WTC11 (cell line): ENCODE measurements at regions not wholly inside any gene's neighbourhood (a gene's known extent, or its start where the extent isn't known, plus 50 kb on each side); places are given as distances from the start of the nearest gene placed in this dataset.

Experiments
- ATF3 ChIP-seq: sonication (generic); formaldehyde crosslinking; conservative IDR thresholded peaks from 2 replicates; pipeline ENCODE4 v1.8.1; 2022; ENCODE audit warnings: mild to moderate bottlenecking, missing genetic modification reagents
- CREB1 ChIP-seq: sonication (generic); formaldehyde crosslinking; IDR thresholded peaks from 2 replicates; pipeline ENCODE4 v1.8.0; 2023; ENCODE audit warnings: mild to moderate bottlenecking, missing genetic modification reagents
- CTCF ChIP-seq: fragments of 200-600 bp; IDR thresholded peaks from 2 replicates; pipeline ENCODE4 v1.8.0; 2022; ENCODE audit warnings: antibody characterized with exemption
- E2F5 ChIP-seq: sonication (generic); formaldehyde crosslinking; IDR thresholded peaks from 2 replicates; pipeline ENCODE4 v1.8.1; 2022; ENCODE audit warnings: mild to moderate bottlenecking, moderate library complexity, missing genetic modification reagents
- ELF4 ChIP-seq: sonication (generic); formaldehyde crosslinking; IDR thresholded peaks from 2 replicates; pipeline ENCODE4 v1.8.1; 2022; ENCODE audit warnings: low read depth, mild to moderate bottlenecking, moderate library complexity, missing genetic modification reagents
- NR2C2 ChIP-seq: sonication (generic); formaldehyde crosslinking; IDR thresholded peaks from 2 replicates; pipeline ENCODE4 v1.8.0; 2022; ENCODE audit warnings: mild to moderate bottlenecking, missing genetic modification reagents
- SMAD3 ChIP-seq: sonication (generic); formaldehyde crosslinking; IDR thresholded peaks from 2 replicates; pipeline ENCODE4 v1.8.0; 2022; ENCODE audit warnings: missing genetic modification reagents, mild to moderate bottlenecking, borderline replicate concordance
- ZNF121 ChIP-seq: sonication (generic); formaldehyde crosslinking; IDR thresholded peaks from 2 replicates; pipeline ENCODE4 v1.8.0; 2023; ENCODE audit warnings: missing genetic modification reagents
- ZNF219 ChIP-seq: sonication (generic); formaldehyde crosslinking; IDR thresholded peaks from 2 replicates; pipeline ENCODE4 v1.8.0; 2023; ENCODE audit warnings: missing genetic modification reagents, mild to moderate bottlenecking, borderline replicate concordance
- ZNF423 ChIP-seq: fragments of 250-450 bp; sonication (Bioruptor Pico); IDR thresholded peaks from 2 replicates; pipeline ENCODE4 v2.1.2; 2022; ENCODE audit warnings: mild to moderate bottlenecking, moderate library complexity

GRCh38 chr3:132777171-132777570 is 55.0 kb upstream of the NPHP3 start:
- TF ChIP-seq CTCF (no peak), CREB1 (CRISPR knock-in tag) (no peak), SMAD3 (CRISPR knock-in tag) (no peak), ZNF423 (no peak), NR2C2 (CRISPR knock-in tag) (no peak), ATF3 (CRISPR knock-in tag) (no peak), ZNF219 (no peak), ELF4 (CRISPR knock-in tag) (no peak), ZNF121 (CRISPR knock-in tag) (no peak), E2F5 (no peak)
